Erythroblast (primary cell): ENCODE measurements at regions not wholly inside any gene's neighbourhood (a gene's known extent, or its start where the extent isn't known, plus 50 kb on each side); places are given as distances from the start of the nearest gene placed in this dataset.

Experiments
- GATA1 ChIP-seq: IDR thresholded peaks from 2 replicates; pipeline ENCODE4 v1.6.1; 2011; ENCODE audit warnings: low read depth, mild to moderate bottlenecking, control low read depth, low read length, moderate library complexity
- POLR2A ChIP-seq: IDR thresholded peaks from 2 replicates; pipeline ENCODE4 v1.6.1; 2011; ENCODE audit warnings: mild to moderate bottlenecking, low read length

DNA sequence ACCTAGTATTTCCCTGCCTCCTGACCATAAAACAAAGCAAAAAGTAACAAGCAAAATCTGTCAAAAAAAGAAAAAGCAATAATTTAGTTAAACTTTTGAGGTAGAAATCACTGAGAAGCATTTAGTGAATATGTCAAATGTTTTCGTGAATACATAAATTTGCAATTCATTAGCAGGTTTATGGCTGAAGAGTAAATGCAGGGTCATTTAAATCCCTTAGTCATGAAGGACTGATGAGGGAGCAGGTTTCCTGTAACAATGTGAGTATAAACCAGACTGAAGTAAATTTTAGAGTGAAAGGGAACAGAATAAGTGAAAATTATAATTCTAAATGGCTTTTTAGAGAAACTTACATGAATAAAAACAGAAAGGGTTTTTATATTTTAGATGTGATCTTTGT lies 313.5 kb upstream of the MANEA start:
- no peak for TF ChIP-seq POLR2A
- TF ChIP-seq GATA1, result no peak
